ENCODE measurements at regions not wholly inside any gene's neighbourhood (a gene's known extent, or its start where the extent isn't known, plus 50 kb on each side); places are given as distances from the start of the nearest gene placed in this dataset.

GRCh38 chr4:177064729-177065394 lies 244.8 kb upstream of the NEIL3 start:
- no peak for DNase-seq (ENCODE audit: extremely low read depth, low read depth)

GRCh38 chr4:177066746-177067145 lies 242.9 kb upstream of the NEIL3 start:
- no peak overlapping the region for H3K4me3 ChIP-seq (replicated peaks; ENCODE audit: low read depth, low read length)
- DNase-seq (ENCODE audit: extremely low read depth, low read depth): no peak
- TF ChIP-seq CTCF (IDR thresholded peaks at IDR 0.05; ENCODE audit: low read depth, low read length, missing control alignments): no peak

More at GRCh38 chr4:177064729-177065394, 244.8 kb upstream of the NEIL3 start:
- TF ChIP-seq CTCF (IDR thresholded peaks at IDR 0.05; ENCODE audit: low read depth, low read length, missing control alignments): no peak
- H3K4me3 ChIP-seq (replicated peaks; ENCODE audit: low read depth, low read length): no peak overlapping the region

GRCh38 chr4:177070533-177071058 lies 239.1 kb upstream of the NEIL3 start:
- DNase-seq (ENCODE audit: extremely low read depth, low read depth): no peak
- H3K4me3 ChIP-seq (replicated peaks; ENCODE audit: low read depth, low read length): no peak overlapping the region
- TF ChIP-seq CTCF (IDR thresholded peaks at IDR 0.05; ENCODE audit: low read depth, low read length, missing control alignments): no peak

- H3K4me3 ChIP-seq (replicated peaks; ENCODE audit: low read depth, low read length): no peak overlapping the region
- DNase-seq (ENCODE audit: extremely low read depth, low read depth): no peak
- TF ChIP-seq CTCF (IDR thresholded peaks at IDR 0.05; ENCODE audit: low read depth, low read length, missing control alignments): no peak
Observed at GRCh38 chr4:177077095-177077971, 232.3 kb upstream of the NEIL3 start.

GRCh38 chr4:177079327-177079726 lies 230.3 kb upstream of the NEIL3 start:
- no peak for DNase-seq (ENCODE audit: extremely low read depth, low read depth)
- no peak for TF ChIP-seq CTCF (IDR thresholded peaks at IDR 0.05; ENCODE audit: low read depth, low read length, missing control alignments)
- no peak overlapping the region for H3K4me3 ChIP-seq (replicated peaks; ENCODE audit: low read depth, low read length)

- DNase-seq (ENCODE audit: extremely low read depth, low read depth): no peak
- no peak for TF ChIP-seq CTCF (IDR thresholded peaks at IDR 0.05; ENCODE audit: low read depth, low read length, missing control alignments)
- H3K4me3 ChIP-seq (replicated peaks; ENCODE audit: low read depth, low read length): no peak overlapping the region
Observed at GRCh38 chr4:177080388-177080787, 229.3 kb upstream of the NEIL3 start.
